Esophagus squamous epithelium (tissue), 4 donors: ENCODE measurements at regions not wholly inside any gene's neighbourhood (a gene's known extent, or its start where the extent isn't known, plus 50 kb on each side); places are given as distances from the start of the nearest gene placed in this dataset.

Source experiments
- CTCF ChIP-seq, 6 experiments: fragments of 450-650 bp in 4 of 6; fragments of 200-600 bp in 2 of 6; sonication (generic) in 2 of 6; IDR thresholded peaks; one replicate each; pipeline ENCODE4 v1.5.1; 2016 to 2019; ENCODE audit warnings: antibody characterized with exemption in 6 of 6, mild to moderate bottlenecking in 4 of 6, moderate library complexity in 4 of 6
- POLR2A ChIP-seq, 4 donors: fragments of 450-650 bp; IDR thresholded peaks; one replicate each; pipeline ENCODE4 v1.6.1; 2017; ENCODE audit warnings: antibody characterized with exemption in 4 of 4, mild to moderate bottlenecking in 4 of 4, moderate library complexity in 3 of 4

- no peak for TF ChIP-seq CTCF (IDR thresholded peaks at IDR 0.05)
- TF ChIP-seq POLR2A (IDR thresholded peaks at IDR 0.05): no peak
These were observed 796.7 kb downstream of the DHX35 start for GRCh38 chr20:39758876-39759275.
